ENCODE measurements at regions not wholly inside any gene's neighbourhood (a gene's known extent, or its start where the extent isn't known, plus 50 kb on each side); places are given as distances from the start of the nearest gene placed in this dataset.

DNA sequence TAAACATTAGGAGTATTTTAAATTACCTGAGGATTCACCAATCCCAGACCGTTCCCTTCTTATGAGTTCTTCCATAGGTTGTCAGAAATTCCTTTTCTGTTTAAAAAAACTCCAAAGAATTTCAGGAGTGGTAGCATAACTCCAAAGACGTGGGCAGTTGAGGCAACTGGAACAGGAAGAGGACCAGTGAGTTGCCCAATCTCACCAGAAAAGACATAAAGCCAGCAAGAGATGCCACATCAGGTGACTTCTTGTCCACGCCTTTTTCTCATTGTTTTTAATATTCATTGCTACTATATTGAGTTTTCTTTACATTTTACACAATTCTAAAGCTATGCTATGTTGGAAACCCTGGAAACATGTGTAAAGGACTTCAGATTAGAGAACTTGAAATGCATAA is 88.1 kb upstream of the JAK1 start:
- DNase-seq (no peak), ATAC-seq (ENCODE audit: low read depth) (no peak)
- no peak overlapping the region for H3K4me3 ChIP-seq (ENCODE audit: control extremely low read depth in 1 of 5, extremely low read depth in 1 of 5, insufficient read depth in 1 of 5, low read depth in 2 of 5, low read length in 4 of 5)
- H3K27me3 ChIP-seq (replicated peaks in 1 of 4; ENCODE audit: control extremely low read depth in 1 of 4, control insufficient read depth in 3 of 4, insufficient read depth in 4 of 4, low read length in 3 of 4), result no peaks in the 10 kb centered on the region
- H3K27me3 Mint-ChIP-seq, result no peaks in the 10 kb centered on the region
- peaks cover 16% of the 10 kb centered on the region for H4K20me1 ChIP-seq (ENCODE audit: control insufficient read depth, insufficient read depth, low read length, poor library complexity, severe bottlenecking)
- WGBS (ENCODE audit: insufficient coverage), result 100% methylated on average over 2 of the region's 3 CpGs
- no peak overlapping the region for H3K4me2 ChIP-seq (replicated peaks; ENCODE audit: low read depth, low read length, poor library complexity, severe bottlenecking)
- H3K9me3 ChIP-seq (ENCODE audit: control extremely low read depth in 1 of 3, control insufficient read depth in 2 of 3, insufficient read depth in 1 of 3, low read length in 2 of 3), result no peaks in the 10 kb centered on the region
- H3K9ac ChIP-seq (ENCODE audit: low read length), result no peak overlapping the region
- H3K9me3 Mint-ChIP-seq (ENCODE audit: insufficient read depth), result no peaks in the 10 kb centered on the region
- CTCF ChIA-PET, result interaction anchor here (0.6 kb wide), 1 partner anchor 7 kb away, joined by 3 read pairs; no protein-coding TSS in a partner anchor
- H3K27ac Mint-ChIP-seq, result no peak overlapping the region
- H3K27ac ChIP-seq (ENCODE audit: low read length in 2 of 2), result no peak overlapping the region
- peaks cover 7% of the 10 kb centered on the region for H3K4me1 Mint-ChIP-seq
- no peak for TF ChIP-seq EZH2 (IDR thresholded peaks at IDR 0.05; ENCODE audit: borderline replicate concordance, insufficient read depth, low read depth, low read length, poor library complexity, severe bottlenecking)
- TF ChIP-seq, protein P1, sequence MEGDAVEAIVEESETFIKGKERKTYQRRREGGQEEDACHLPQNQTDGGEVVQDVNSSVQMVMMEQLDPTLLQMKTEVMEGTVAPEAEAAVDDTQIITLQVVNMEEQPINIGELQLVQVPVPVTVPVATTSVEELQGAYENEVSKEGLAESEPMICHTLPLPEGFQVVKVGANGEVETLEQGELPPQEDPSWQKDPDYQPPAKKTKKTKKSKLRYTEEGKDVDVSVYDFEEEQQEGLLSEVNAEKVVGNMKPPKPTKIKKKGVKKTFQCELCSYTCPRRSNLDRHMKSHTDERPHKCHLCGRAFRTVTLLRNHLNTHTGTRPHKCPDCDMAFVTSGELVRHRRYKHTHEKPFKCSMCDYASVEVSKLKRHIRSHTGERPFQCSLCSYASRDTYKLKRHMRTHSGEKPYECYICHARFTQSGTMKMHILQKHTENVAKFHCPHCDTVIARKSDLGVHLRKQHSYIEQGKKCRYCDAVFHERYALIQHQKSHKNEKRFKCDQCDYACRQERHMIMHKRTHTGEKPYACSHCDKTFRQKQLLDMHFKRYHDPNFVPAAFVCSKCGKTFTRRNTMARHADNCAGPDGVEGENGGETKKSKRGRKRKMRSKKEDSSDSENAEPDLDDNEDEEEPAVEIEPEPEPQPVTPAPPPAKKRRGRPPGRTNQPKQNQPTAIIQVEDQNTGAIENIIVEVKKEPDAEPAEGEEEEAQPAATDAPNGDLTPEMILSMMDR (IDR thresholded peaks at IDR 0.05), result no peak
- peaks cover 3% of the 10 kb centered on the region for H3K79me2 ChIP-seq (ENCODE audit: control insufficient read depth, insufficient read depth, low read length)
- no peak overlapping the region for H2AFZ ChIP-seq (ENCODE audit: insufficient read depth, low read depth, low read length, poor library complexity, severe bottlenecking)
- H3K4me3 Mint-ChIP-seq, result no peak overlapping the region
- H3K36me3 ChIP-seq (replicated peaks in 1 of 2; ENCODE audit: control extremely low read depth in 1 of 2, control insufficient read depth in 1 of 2, extremely low read depth in 1 of 2, insufficient read depth in 2 of 2, low read length in 1 of 2), result peaks cover 5 to 42% of the 10 kb centered on the region in 2 experiments
- intact Hi-C loops (cut with micrococcal nuclease), result no loop called here
- POLR2A ChIA-PET, result no interaction called here
- no peaks in the 10 kb centered on the region for H3K4me1 ChIP-seq (ENCODE audit: control insufficient read depth in 2 of 2, insufficient read depth in 2 of 2, low read length in 2 of 2)

DNA sequence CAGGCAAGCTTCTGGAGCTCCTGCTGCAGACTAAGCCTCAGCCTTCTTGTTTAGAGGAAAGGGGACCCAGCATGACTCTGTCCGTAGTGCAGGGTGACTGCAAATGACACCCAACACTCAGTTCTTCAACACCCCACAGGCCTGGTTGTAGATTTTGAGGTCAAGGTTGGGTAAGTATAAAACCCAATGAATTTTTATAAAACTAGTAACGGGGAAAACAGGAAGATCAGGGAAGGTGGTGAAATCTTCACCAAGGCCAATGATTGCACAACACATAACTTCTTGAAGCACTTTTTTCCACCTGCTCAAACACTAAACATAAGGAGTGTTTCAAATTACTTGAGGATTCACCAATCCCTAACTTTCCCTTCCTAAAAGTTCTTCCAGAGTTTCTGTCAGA is 89.4 kb upstream of the JAK1 start:
- H3K79me2 ChIP-seq (ENCODE audit: control insufficient read depth, insufficient read depth, low read length), result peaks cover 5% of the 10 kb centered on the region
- 100% methylated on average over 1 of the region's 2 CpGs for WGBS (ENCODE audit: insufficient coverage)
- no peak overlapping the region for H3K9ac ChIP-seq (ENCODE audit: low read length)
- Mint-ChIP-seq H3K4me3 (no peak overlapping the region), H3K9me3 (ENCODE audit: insufficient read depth) (no peaks in the 10 kb centered on the region), H3K27ac (no peak overlapping the region), H3K4me1 (peaks cover 10% of the 10 kb centered on the region), H3K27me3 (no peaks in the 10 kb centered on the region)
- H3K36me3 ChIP-seq (replicated peaks in 1 of 2; ENCODE audit: control extremely low read depth in 1 of 2, control insufficient read depth in 1 of 2, extremely low read depth in 1 of 2, insufficient read depth in 2 of 2, low read length in 1 of 2), result peaks cover 5 to 42% of the 10 kb centered on the region in 2 experiments
- no peaks in the 10 kb centered on the region for H3K4me1 ChIP-seq (ENCODE audit: control insufficient read depth in 2 of 2, insufficient read depth in 2 of 2, low read length in 2 of 2)
- ChIA-PET POLR2A (no interaction called here), CTCF (interaction anchor here (0.6 kb wide), 1 partner anchor 20 kb away, joined by 5 read pairs; no protein-coding TSS in a partner anchor)
- TF ChIP-seq, protein P1 (IDR thresholded peaks at IDR 0.05), result no peak
- no peak for TF ChIP-seq EZH2 (IDR thresholded peaks at IDR 0.05; ENCODE audit: borderline replicate concordance, insufficient read depth, low read depth, low read length, poor library complexity, severe bottlenecking)
- no peaks in the 10 kb centered on the region for H3K27me3 ChIP-seq (replicated peaks in 1 of 4; ENCODE audit: control extremely low read depth in 1 of 4, control insufficient read depth in 3 of 4, insufficient read depth in 4 of 4, low read length in 3 of 4)
- intact Hi-C loops (cut with micrococcal nuclease), result no loop called here
- ATAC-seq (ENCODE audit: low read depth) (no peak), DNase-seq (no peak)
- H3K9me3 ChIP-seq (ENCODE audit: control extremely low read depth in 1 of 3, control insufficient read depth in 2 of 3, insufficient read depth in 1 of 3, low read length in 2 of 3), result no peaks in the 10 kb centered on the region
- no peak overlapping the region for H3K27ac ChIP-seq (ENCODE audit: low read length in 2 of 2)
- no peak overlapping the region for H3K4me2 ChIP-seq (replicated peaks; ENCODE audit: low read depth, low read length, poor library complexity, severe bottlenecking)
- H3K4me3 ChIP-seq (ENCODE audit: control extremely low read depth in 1 of 5, extremely low read depth in 1 of 5, insufficient read depth in 1 of 5, low read depth in 2 of 5, low read length in 4 of 5), result no peak overlapping the region
- no peak overlapping the region for H2AFZ ChIP-seq (ENCODE audit: insufficient read depth, low read depth, low read length, poor library complexity, severe bottlenecking)
- peaks cover 16% of the 10 kb centered on the region for H4K20me1 ChIP-seq (ENCODE audit: control insufficient read depth, insufficient read depth, low read length, poor library complexity, severe bottlenecking)
